Breast epithelium (tissue), 4 donors: ENCODE measurements at regions not wholly inside any gene's neighbourhood (a gene's known extent, or its start where the extent isn't known, plus 50 kb on each side); places are given as distances from the start of the nearest gene placed in this dataset.

Source experiments
- DNase-seq, 2 donors: peaks; one replicate each; pipeline ENCODE4 v3.0.0-alpha.2; 2019; ENCODE audit warnings: low spot score in 2 of 2
- H3K27ac ChIP-seq, 2 donors: fragments of 200-600 bp; sonication (generic) in 1 of 2; one replicate each; pipeline ENCODE4 v1.5.1; 2016 to 2019; ENCODE audit warnings: mild to moderate bottlenecking in 1 of 2
- H3K27me3 ChIP-seq, 2 donors: fragments of 200-600 bp; sonication (generic) in 1 of 2; one replicate each; pipeline versions ENCODE4 v1.5.1 to v1.6.0; 2017 to 2019; ENCODE audit warnings: control low read depth in 1 of 2, mild to moderate bottlenecking in 1 of 2
- H3K36me3 ChIP-seq: fragments of 200-600 bp; one replicate; pipeline ENCODE4 v1.5.1; 2019
- H3K4me1 ChIP-seq, 2 donors: fragments of 200-600 bp; sonication (generic); one replicate each; pipeline ENCODE4 v1.5.1; 2016 to 2019; ENCODE audit warnings: control low read depth in 1 of 2
- H3K4me3 ChIP-seq, 3 donors: fragments of 200-600 bp; sonication (generic); 1 replicate in 2 of 3; 2 replicates in 1 of 3; pipeline ENCODE4 v1.5.1; 2016 to 2019; ENCODE audit warnings: mild to moderate bottlenecking in 3 of 3, moderate library complexity in 2 of 3
- H3K9me3 ChIP-seq, 2 donors: fragments of 200-600 bp; sonication (generic) in 1 of 2; one replicate each; pipeline ENCODE4 v1.5.1; 2016 to 2019; ENCODE audit warnings: control low read depth in 1 of 2
- POLR2A ChIP-seq: fragments of 450-650 bp; IDR thresholded peaks from one replicate; pipeline ENCODE4 v1.6.1; 2016; ENCODE audit warnings: antibody characterized with exemption, mild to moderate bottlenecking, moderate library complexity
- POLR2AphosphoS5 ChIP-seq, 3 donors: sonication (generic); formaldehyde crosslinking; IDR thresholded peaks; one replicate each; pipeline ENCODE4 v1.6.1; 2017; ENCODE audit warnings: antibody characterized with exemption in 3 of 3
- intact Hi-C: fragments of 100-400 bp; cut with DNase I; formaldehyde crosslinking; loops from one replicate; pipeline ENCODE4 v1.15.1; 2023; ENCODE audit warnings: low total_unique reads
- TF ChIP-seq, protein P1 (sequence below), 3 donors: fragments of 450-650 bp; IDR thresholded peaks; one replicate each; pipeline ENCODE4 v1.5.1; 2016 to 2017; ENCODE audit warnings: antibody characterized with exemption in 3 of 3, mild to moderate bottlenecking in 3 of 3, moderate library complexity in 3 of 3

DNA sequence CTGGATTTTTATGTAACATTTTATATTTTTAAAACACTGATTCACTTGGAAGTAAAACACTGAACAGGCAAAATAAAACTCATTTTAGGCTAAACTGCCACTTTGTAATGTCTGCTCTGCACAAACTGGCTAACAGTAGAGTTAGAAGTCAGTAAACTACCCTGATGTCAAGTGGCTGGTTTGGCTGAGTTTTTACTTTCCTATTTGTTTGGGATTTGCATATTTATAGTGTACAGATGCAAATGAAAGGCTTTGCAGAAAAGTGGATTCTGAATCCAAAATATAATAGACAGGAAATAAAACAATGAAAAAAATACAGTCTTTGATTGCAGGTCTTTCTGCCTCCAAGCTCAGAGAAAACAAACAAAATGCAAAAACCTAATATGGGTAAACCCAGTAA is 213.1 kb downstream of the CDH26 start:
- Histone ChIP-seq H3K9me3 (peaks cover 0 to 4% of the 10 kb centered on the region in 2 donors), H3K27me3 (no peaks in the 10 kb centered on the region), H3K36me3 (no peaks in the 10 kb centered on the region), H3K4me1 (no peaks in the 10 kb centered on the region), H3K27ac (no peak overlapping the region), H3K4me3 (no peak overlapping the region)
- TF ChIP-seq, protein P1, sequence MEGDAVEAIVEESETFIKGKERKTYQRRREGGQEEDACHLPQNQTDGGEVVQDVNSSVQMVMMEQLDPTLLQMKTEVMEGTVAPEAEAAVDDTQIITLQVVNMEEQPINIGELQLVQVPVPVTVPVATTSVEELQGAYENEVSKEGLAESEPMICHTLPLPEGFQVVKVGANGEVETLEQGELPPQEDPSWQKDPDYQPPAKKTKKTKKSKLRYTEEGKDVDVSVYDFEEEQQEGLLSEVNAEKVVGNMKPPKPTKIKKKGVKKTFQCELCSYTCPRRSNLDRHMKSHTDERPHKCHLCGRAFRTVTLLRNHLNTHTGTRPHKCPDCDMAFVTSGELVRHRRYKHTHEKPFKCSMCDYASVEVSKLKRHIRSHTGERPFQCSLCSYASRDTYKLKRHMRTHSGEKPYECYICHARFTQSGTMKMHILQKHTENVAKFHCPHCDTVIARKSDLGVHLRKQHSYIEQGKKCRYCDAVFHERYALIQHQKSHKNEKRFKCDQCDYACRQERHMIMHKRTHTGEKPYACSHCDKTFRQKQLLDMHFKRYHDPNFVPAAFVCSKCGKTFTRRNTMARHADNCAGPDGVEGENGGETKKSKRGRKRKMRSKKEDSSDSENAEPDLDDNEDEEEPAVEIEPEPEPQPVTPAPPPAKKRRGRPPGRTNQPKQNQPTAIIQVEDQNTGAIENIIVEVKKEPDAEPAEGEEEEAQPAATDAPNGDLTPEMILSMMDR (IDR thresholded peaks at IDR 0.05): no peak
- TF ChIP-seq POLR2AphosphoS5 (IDR thresholded peaks at IDR 0.05) (no peak), POLR2A (no peak)
- intact Hi-C loops: no loop called here
- DNase-seq: no peak

DNA sequence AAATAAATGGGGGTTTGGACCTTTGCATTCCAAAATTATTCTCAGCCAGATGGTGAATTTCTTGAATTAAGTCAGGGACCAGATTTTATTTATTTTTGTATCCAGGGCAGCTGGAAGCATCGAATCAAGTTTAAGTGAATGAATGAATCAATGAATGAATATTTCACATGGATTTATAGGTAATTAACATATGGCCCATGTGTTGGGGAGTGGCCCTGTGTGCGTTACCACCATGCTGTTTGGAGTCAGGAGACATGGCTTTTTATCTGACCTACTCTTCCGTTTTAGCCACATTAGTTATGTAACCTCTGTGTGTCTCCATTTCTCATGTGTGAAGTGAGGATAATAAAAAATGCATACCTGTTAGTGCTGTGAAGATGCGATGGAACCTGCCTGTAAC is 213.5 kb downstream of the CDH26 start:
- Histone ChIP-seq H3K4me3 (no peak overlapping the region), H3K9me3 (peaks cover 0 to 4% of the 10 kb centered on the region in 2 donors), H3K4me1 (no peaks in the 10 kb centered on the region), H3K27me3 (no peaks in the 10 kb centered on the region), H3K27ac (no peak overlapping the region), H3K36me3 (no peaks in the 10 kb centered on the region)
- DNase-seq: no peak
- TF ChIP-seq POLR2AphosphoS5 (IDR thresholded peaks at IDR 0.05): no peak
- TF ChIP-seq POLR2A: no peak
- TF ChIP-seq, protein P1 (IDR thresholded peaks at IDR 0.05): no peak
- intact Hi-C loops: no loop called here

DNA sequence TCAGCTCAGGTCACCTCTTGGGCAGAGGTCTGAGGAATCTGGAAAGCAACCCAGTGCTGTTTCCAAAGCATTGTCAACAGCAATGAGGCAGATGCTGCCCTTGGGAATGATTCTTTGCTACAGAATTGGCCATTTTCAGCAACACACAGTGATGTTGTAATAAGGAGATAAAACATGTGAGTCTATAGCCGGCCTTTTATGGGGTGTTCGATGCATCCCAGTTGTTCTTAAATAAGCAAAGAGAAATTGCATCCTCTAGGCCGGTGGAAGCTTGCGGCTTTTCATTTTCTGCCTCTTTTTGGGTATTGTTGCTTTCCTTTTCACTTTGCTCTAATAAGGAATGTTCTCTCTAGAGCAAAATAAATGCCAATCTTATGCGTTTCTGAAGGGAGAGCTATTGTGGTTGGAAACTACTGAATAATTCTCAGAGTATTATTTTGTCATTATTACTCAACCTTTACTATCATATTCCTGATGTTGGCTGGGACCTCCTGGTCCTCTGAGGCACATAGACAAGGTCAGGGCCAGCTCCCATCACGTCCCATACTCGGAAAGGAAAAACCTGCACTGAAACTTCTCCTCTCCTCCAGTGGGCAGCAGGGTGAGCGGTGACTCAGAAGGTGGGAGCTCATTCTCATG is 214.2 kb downstream of the CDH26 start:
- H3K4me3 ChIP-seq: no peak overlapping the region
- DNase-seq: no peak
- no peak for TF ChIP-seq POLR2A
- TF ChIP-seq, protein P1 (IDR thresholded peaks at IDR 0.05): no peak
- no peak for TF ChIP-seq POLR2AphosphoS5 (IDR thresholded peaks at IDR 0.05)
- no peak overlapping the region for H3K27ac ChIP-seq
- no peaks in the 10 kb centered on the region for H3K36me3 ChIP-seq
- no peaks in the 10 kb centered on the region for H3K27me3 ChIP-seq
- peaks cover 0 to 4% of the 10 kb centered on the region in 2 donors for H3K9me3 ChIP-seq
- no peaks in the 10 kb centered on the region for H3K4me1 ChIP-seq
- intact Hi-C loops: no loop called here

DNA sequence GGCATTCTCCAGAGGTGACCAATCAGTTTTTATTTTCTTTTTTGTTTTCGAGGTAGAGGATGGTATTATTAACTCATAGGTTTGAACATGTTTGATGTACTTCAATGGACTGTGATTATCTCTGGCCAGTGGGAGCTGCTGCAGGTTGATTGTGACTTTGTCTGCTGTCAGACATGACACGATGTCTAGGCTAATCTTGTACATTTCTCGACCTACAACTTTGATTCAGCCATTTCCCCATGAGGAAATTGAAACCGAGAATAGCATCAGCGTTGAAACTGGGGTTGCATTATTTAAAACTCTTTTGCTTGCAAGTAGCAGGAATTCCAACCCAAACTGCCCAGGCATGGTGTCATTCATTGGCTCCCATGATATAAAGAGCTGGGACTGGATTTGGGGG is 218.9 kb downstream of the CDH26 start:
- Histone ChIP-seq H3K27ac (no peak overlapping the region), H3K9me3 (peaks cover 0 to 4% of the 10 kb centered on the region in 2 donors), H3K4me3 (no peak overlapping the region), H3K27me3 (no peaks in the 10 kb centered on the region), H3K4me1 (no peaks in the 10 kb centered on the region), H3K36me3 (no peaks in the 10 kb centered on the region)
- TF ChIP-seq POLR2AphosphoS5 (IDR thresholded peaks at IDR 0.05) (no peak), POLR2A (no peak)
- TF ChIP-seq, protein P1 (IDR thresholded peaks at IDR 0.05): no peak
- intact Hi-C loops: no loop called here
- no peak for DNase-seq

DNA sequence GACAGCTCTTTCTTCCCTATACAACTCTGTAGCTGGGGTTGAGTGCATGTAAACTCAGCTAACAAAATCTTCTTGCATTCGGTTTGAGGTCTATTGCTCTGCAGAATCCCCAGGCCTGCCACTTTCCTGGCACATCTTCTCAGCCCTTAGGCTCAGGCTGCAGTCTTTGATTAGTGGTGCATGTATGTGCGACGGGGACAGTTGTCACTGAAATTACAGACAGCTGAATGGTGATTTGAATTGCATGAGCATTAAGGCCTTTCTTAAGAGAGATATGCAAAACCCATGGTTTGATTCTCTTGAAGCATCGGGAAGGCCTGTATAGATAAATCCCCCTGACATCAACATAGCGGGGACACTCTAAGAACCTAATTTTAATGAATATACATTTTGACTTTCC is 222.8 kb downstream of the CDH26 start:
- intact Hi-C loops: no loop called here
- no peak overlapping the region for H3K27ac ChIP-seq
- H3K9me3 ChIP-seq: peaks cover 0 to 6% of the 10 kb centered on the region in 2 donors
- H3K36me3 ChIP-seq: no peaks in the 10 kb centered on the region
- DNase-seq: no peak
- no peaks in the 10 kb centered on the region for H3K27me3 ChIP-seq
- TF ChIP-seq, protein P1 (IDR thresholded peaks at IDR 0.05): no peak
- TF ChIP-seq POLR2A (no peak), POLR2AphosphoS5 (IDR thresholded peaks at IDR 0.05) (no peak)
- H3K4me1 ChIP-seq: no peaks in the 10 kb centered on the region
- no peak overlapping the region for H3K4me3 ChIP-seq
